ENCODE measurements at regions not wholly inside any gene's neighbourhood (a gene's known extent, or its start where the extent isn't known, plus 50 kb on each side); places are given as distances from the start of the nearest gene placed in this dataset.

DNA sequence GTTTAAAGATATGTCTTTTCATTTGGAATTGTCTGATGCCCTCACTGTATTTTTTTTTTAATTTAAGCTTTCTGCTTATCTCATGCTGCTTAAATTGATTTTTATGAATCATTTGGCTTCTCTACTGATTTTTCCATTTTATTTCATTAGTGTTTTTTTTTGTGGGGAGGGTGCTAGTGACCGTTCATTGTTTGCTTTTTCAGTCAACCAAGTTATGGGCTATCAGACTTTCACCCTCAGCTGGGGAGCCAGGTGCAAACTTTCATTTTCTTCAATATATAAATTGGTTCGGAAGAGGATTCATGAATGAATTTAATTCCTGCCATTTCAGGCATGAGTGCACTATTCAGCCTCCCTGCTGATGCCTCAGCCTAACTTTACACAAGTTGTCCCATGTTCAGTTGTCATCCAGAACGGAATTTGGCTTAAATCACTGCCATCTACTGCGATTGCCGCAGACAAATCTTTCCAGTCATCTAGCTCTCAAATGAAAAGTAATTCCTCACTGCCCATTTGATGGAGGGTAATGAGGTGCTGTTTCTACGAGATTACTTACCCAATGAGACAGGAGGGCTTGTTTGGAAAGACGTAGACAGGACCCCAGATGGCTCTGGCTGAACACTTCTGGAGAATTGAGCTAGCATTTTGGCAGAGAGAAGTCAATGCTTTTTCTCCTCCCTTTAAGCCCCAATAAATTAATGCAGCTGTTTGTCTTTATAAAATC, 89.9 kb upstream of the RORA start:
- no peak for DNase-seq

DNA sequence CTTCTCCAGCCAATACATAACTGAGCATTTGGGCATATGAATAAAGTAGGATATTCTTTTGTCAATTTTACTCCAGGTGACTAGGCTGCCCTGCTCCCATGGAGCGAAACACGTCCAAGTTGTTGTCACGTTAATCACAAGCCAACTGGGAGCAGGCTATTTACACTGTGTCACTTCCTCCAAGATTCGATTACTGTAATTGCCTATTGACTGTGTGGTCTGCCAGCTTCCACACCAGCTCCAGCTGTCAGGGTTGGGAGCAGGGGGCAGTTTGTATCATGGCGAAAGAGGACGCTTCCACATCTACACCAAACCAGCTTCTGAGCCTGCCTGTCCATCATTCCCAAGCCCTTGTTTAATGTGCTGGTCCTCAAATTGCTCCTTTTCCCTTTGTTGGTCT, 89.2 kb upstream of the RORA start:
- DNase-seq = no peak

DNA sequence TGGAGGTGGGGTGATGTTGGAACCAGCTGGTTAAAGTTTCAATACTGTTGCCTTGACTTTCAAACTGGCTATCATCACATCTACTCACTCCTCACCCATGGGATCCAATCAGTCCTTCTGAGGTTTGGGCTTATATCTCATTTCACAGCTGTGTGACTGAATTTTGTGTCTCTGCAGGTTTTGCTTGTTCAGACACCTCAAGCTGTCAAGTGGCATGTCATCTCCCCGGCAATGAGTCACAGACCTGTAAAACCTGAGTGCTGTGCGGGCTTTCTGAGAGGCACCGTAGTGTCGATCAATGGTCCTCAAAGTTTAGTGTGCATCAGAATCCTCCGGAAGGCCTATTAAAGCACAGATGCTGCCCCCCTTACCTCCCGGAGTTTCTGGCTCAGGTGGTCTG, 86.4 kb upstream of the RORA start:
- DNase-seq = no peak

DNA sequence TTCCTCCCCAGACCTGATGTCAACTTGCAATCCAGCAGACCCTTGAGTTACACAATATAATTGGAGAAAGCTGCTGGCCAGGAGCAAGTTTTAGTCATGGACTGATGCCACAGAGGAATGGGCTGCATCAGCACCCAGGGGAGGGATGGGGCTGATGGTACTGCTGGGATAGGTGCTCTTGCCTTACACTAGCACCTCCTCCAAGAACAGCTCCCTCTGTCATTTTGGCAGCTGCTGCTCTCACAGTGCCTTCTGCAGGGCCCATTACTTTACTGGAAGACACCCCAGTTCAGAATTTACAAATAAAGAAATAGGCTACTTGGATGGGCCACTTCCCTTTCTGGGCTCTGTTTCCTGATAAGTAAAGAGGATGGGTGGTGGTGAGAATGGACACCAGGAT, 85.3 kb upstream of the RORA start:
- DNase-seq = no peak

DNA sequence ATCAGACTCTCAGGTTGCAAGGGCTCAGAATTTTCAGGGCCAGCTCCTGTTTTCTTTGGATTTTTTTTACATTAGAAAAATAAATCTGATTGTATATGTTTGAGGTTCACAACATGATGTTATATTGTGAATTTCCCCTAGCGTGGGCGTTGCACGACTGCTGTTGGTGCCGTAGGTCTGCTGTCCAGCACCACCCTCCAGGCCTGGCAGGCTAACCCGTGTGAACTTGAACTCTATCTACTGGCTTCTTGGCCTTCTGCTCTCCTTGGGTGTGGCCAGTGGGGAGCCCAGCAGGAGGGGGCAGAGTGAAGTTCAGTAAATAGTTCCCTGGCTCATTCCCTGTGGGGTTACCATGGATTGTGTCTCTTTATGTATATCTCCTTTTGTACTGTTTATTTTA, 80.5 kb upstream of the RORA start:
- no peak for DNase-seq

DNA sequence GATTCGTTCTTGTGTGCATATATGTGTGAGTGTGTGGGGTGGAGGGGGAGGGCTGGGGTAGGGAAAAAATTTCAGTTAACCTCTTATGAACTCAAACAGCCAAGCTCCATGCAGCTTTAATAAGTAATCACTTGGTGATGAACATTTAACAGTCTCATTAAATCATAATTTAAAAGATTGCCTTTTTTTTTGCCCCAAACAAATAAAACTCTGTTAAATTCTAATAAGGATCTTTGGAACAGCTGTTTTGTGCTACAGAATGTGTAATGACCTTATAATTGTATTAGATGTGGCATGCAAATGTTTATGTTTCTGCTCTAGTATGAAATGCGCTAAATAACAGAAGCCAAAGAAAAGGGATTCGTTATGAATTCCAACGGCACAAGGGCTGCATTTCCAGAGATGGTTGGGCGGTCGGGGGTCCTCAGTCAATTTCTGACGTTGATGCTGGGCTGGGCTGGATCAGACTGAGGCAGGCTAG, 80.0 kb upstream of the RORA start:
- DNase-seq = no peak

DNA sequence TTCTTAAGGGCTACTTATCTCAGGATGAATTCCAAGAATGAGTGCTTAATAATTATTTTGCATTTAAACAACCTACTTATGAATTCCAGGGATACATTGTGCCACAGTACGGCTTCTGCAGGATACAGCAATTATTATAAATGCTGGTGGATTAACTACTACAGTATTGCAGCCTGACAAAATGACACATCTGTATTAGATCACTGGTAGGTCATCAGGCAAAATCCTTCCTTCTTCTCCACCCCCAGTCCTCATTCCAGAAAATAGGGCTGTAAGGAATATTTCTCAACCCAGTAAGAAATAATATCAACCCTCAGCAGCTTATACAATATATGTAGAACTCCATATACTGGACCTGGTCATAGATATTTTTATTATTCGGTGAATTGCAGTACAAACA, 79.3 kb upstream of the RORA start:
- DNase-seq = no peak

DNA sequence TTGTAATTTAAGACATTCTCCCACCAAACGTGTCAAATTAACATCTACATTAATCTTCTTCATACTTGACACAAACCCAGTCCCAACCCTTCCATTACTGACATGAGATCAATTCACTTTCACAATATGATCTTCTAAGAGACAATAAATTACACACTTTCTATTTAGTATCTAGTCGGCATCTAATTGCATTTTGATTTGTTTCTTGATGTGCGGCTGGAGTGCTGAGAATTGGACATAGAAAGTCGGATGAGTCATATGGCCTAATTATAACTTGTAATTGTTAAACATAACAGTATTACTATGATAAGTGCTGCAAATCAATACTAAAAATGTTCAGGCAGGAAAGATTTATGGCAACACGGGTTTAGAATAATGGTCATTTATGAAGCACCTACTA, 78.4 kb upstream of the RORA start:
- no peak for DNase-seq

DNA sequence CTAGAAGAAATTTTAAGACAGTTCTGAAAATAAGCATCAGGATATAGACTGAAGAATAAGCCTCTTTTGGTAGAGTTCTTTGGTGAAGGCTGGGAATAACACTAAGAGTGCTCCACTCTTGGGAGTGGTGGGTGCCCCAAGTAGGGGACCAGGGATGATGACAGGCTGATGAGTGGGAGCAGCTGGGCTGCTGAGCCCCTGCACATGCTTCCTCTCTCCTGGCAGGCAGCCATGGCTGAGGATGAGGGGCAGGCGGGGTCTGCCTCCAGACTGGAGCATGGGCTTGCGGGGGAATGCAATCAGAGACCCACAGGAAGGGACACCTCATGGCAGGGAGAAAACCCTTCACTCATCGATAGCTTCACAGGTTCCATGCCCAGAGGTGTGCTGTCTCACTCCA, 72.6 kb upstream of the RORA start:
- DNase-seq = no peak

DNA sequence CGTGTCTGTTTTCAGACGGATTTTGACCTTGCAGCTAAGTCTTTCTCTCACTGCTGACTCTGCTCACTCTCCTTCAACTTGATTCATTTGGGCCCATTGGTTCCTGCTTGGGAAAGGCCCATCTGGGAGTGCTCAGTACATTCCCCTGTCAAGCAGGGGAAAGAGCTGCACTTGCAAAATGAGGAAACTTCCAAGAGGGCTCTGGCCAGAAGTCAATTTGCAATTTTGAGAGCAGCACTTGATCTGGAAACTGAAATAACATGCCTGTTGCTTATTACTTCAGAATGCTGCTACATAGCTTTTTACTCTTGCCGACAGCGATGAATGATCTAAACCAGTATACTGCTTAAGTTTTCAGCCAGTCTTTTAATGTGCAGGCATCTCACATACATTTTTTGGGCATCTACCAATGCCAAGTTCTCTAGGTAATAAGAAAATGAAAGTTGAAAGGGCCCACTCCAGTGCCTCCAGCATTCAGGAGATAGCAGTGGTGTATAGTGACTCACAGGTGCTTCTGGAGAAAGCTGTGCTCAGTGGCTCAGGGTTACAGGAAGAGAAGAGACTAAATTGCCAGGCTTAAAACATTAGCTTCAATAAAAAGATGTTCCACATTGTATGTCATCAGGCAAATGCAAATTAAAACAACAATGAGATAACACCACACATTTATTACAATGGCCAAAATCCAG, 70.1 kb upstream of the RORA start:
- no peak for DNase-seq

DNA sequence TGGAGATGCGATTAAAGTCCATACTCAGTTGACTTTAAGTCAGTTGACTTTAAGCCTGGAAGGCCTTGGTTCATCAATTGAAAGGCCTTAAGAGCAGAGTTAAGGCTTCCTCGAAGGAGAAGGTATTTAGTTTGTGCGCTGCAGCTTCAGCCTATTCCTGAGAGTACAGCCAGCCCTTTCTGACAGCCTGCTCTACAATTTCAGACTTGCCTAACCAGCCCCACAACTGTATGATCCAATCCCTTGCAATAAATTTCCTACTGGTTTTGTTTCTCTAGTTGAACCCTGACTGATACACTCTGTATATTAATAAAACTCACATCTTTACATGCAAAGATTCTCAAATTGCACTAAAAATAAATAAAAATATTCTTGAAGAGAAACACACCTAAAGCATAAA, 66.1 kb upstream of the RORA start:
- DNase-seq = no peak

DNA sequence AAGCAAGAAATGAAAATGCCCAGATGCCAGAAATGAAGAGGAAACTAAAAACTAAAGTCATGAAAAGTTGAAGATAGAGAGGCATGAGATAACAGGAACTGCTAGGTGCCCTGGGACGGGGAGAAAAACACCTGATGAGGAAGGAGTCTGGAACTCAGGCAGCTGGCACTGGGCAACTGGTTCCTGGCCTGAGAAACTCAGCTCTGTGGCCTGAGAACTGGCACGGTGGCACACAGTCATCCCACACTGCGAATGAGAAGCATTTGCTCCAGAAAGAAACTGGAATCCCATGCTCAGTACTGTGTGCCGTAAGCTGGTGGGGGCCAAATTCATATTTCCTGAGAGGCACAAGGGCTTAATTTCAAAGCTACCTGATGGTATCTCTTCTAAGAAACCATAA, 53.6 kb upstream of the RORA start:
- no peak for DNase-seq

DNA sequence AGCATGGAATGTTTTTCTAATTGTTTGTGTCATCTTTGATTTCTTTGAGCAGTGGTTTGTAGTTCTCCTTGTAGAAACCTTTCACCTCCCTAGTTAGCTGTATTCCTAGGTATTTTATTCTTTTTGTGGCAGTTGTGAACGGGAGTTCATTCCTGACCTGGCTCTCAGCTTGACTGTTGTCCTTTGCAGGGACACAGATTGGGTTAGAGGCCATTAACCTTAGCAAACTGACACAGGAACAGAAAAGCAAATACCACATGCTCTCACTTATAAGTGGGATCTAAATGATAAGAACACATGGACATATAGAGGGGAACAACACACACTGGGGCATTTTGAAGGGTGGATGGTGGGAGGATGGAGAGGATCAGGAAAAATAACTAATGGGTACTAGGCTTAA, 52.2 kb upstream of the RORA start:
- no peak for DNase-seq

Data from CD4-positive, alpha-beta T cell treated with Interleukin-12 subunit alpha and Interleukin-12 subunit beta, for 1 hour (primary cell).